GM18870 (cell line): ENCODE measurements at regions not wholly inside any gene's neighbourhood (a gene's known extent, or its start where the extent isn't known, plus 50 kb on each side); places are given as distances from the start of the nearest gene placed in this dataset.

ENCODE experiments used
- ATAC-seq: cut with Tn5 transposase; IDR thresholded peaks from one replicate; pipeline ENCODE4 v1.9.1; 2021; ENCODE audit warnings: moderate library complexity; ENCODE audit not compliant: unreplicated experiment

GRCh38 chr14:54207075-54207474, 189.7 kb upstream of the CDKN3 start:
- no peak for ATAC-seq

GRCh38 chr14:54207476-54208462, 189.0 kb upstream of the CDKN3 start:
- no peak for ATAC-seq

- no peak for ATAC-seq
These were observed 188.1 kb upstream of the CDKN3 start for GRCh38 chr14:54208751-54209150.

GRCh38 chr14:54209511-54210250, 187.1 kb upstream of the CDKN3 start:
- no peak for ATAC-seq

- ATAC-seq: no peak
These were observed 185.1 kb upstream of the CDKN3 start for GRCh38 chr14:54211551-54212308.

- ATAC-seq: no peak
These were observed 183.3 kb upstream of the CDKN3 start for GRCh38 chr14:54213536-54213935.

- ATAC-seq: no peak
These were observed 180.0 kb upstream of the CDKN3 start for GRCh38 chr14:54216827-54217226.

GRCh38 chr14:54219261-54220070, 177.3 kb upstream of the CDKN3 start:
- no peak for ATAC-seq

GRCh38 chr14:54220071-54220703, 176.6 kb upstream of the CDKN3 start:
- no peak for ATAC-seq

- ATAC-seq: no peak
These were observed 175.9 kb upstream of the CDKN3 start for GRCh38 chr14:54220704-54221431.

GRCh38 chr14:54221432-54221803, 175.4 kb upstream of the CDKN3 start:
- ATAC-seq: no peak

- no peak for ATAC-seq
These were observed 174.8 kb upstream of the CDKN3 start for GRCh38 chr14:54221971-54222370.

GRCh38 chr14:54223831-54224402, 172.9 kb upstream of the CDKN3 start:
- no peak for ATAC-seq

GRCh38 chr14:54225457-54226060, 171.2 kb upstream of the CDKN3 start:
- no peak for ATAC-seq

GRCh38 chr14:54226103-54226502, 170.7 kb upstream of the CDKN3 start:
- no peak for ATAC-seq

GRCh38 chr14:54226558-54226957, 170.2 kb upstream of the CDKN3 start:
- no peak for ATAC-seq

- no peak for ATAC-seq
These were observed 167.7 kb upstream of the CDKN3 start for GRCh38 chr14:54229136-54229535.

GRCh38 chr14:54230645-54231044, 166.2 kb upstream of the CDKN3 start:
- no peak for ATAC-seq

GRCh38 chr14:54232735-54233134, 164.1 kb upstream of the CDKN3 start:
- no peak for ATAC-seq
